GM12878 (cell line): ENCODE measurements at regions not wholly inside any gene's neighbourhood (a gene's known extent, or its start where the extent isn't known, plus 50 kb on each side); places are given as distances from the start of the nearest gene placed in this dataset.

Source experiments
- ATAC-seq: fragments of 200-7000 bp; cut with Tn5 transposase; 3 replicates; pipeline ENCODE4 v1.9.1; 2020; ENCODE audit warnings: mild to moderate bottlenecking, moderate library complexity
- BruUV-seq: library from RNA; stranded (reverse); fragments of 400-500 nt; replicated peaks from 2 replicates; lab custom pipeline; 2021; lab: Mats Ljungman, UMichigan
- CTCF ChIA-PET: fragments of 300-600 bp; sonication (Branson Sonifier 250); formaldehyde crosslinking; extraction: SDS; loops from one replicate; lab custom pipeline; 2021; ENCODE audit warnings: inconsistent platforms; lab: Yijun Ruan, JAX
- POLR2A ChIA-PET: fragments of 350-600 bp; formaldehyde crosslinking; extraction: SDS; loops from one replicate; lab custom pipeline; 2021; ENCODE audit warnings: inconsistent platforms; lab: Charles Lee
- RAD21 ChIA-PET: fragments of 300-600 bp; sonication (Branson Sonifier 250); formaldehyde crosslinking; loops from one replicate; lab custom pipeline; 2023; ENCODE audit warnings: antibody characterized with exemption; ENCODE audit not compliant: unreplicated experiment; lab: Charles Lee
- SMC1A ChIA-PET: fragments of 300-600 bp; sonication (Branson Sonifier 250); formaldehyde crosslinking; loops from one replicate; lab custom pipeline; 2023; ENCODE audit not compliant: unreplicated experiment, uncharacterized antibody; lab: Charles Lee
- DNase-seq: peaks from one replicate; pipeline ENCODE4 v3.0.0-alpha.2; 2011; ENCODE audit warnings: low read depth, low spot score
- FAIRE-seq: peaks from 3 replicates; lab custom pipeline; 2011; peaks lifted over from hg19 to GRCh38; lab: Jason Lieb, UNC
- H2AFZ ChIP-seq: 2 replicates; pipeline ENCODE4 v1.6.0; 2011; ENCODE audit warnings: low read depth, low read length, control low read depth; ENCODE audit not compliant: control insufficient read depth
- H3K27ac ChIP-seq: 2 replicates; pipeline ENCODE4 v1.5.1; 2011; ENCODE audit warnings: control low read depth; ENCODE audit not compliant: control insufficient read depth, insufficient read depth
- H3K27me3 ChIP-seq, 2 experiments: replicated peaks in 1 of 2; 2 replicates each; pipeline versions ENCODE4 v1.6.0 to v1.6.1; 2011; ENCODE audit warnings: low read length in 1 of 2; ENCODE audit not compliant: control insufficient read depth in 2 of 2, insufficient read depth in 2 of 2
- H3K36me3 ChIP-seq, 2 experiments: 2 replicates each; pipeline ENCODE4 v1.5.1; 2011; ENCODE audit warnings: low read length in 1 of 2; ENCODE audit not compliant: control insufficient read depth in 2 of 2, insufficient read depth in 2 of 2
- H3K4me1 ChIP-seq: 2 replicates; pipeline ENCODE4 v1.6.1; 2011; ENCODE audit warnings: mild to moderate bottlenecking, low read length, moderate library complexity, mixed read lengths; ENCODE audit not compliant: control insufficient read depth, insufficient read depth
- H3K4me2 ChIP-seq: 2 replicates; pipeline ENCODE4 v1.6.0; 2011; ENCODE audit warnings: control low read depth; ENCODE audit not compliant: control insufficient read depth, insufficient read depth
- H3K4me3 ChIP-seq: fragments of 200-600 bp; sonication (generic); 2 replicates; pipeline ENCODE4 v1.5.1; 2016
- H3K79me2 ChIP-seq: 2 replicates; pipeline ENCODE4 v1.6.0; 2011; ENCODE audit warnings: low read length; ENCODE audit not compliant: control insufficient read depth, insufficient read depth
- H3K9ac ChIP-seq: 2 replicates; pipeline ENCODE4 v1.8.0; 2011; ENCODE audit warnings: low read length, control low read depth, mixed read lengths; ENCODE audit not compliant: control insufficient read depth, insufficient read depth
- H3K9me3 ChIP-seq: replicated peaks from 3 replicates; pipeline ENCODE4 v1.5.1; 2011; ENCODE audit warnings: mild to moderate bottlenecking, low read length; ENCODE audit not compliant: control insufficient read depth, insufficient read depth
- H4K20me1 ChIP-seq: 2 replicates; pipeline ENCODE4 v1.6.0; 2011; ENCODE audit not compliant: control insufficient read depth, insufficient read depth
- BCLAF1 ChIP-seq: fragments of 450-650 bp; IDR thresholded peaks from 2 replicates; pipeline ENCODE4 v1.6.1; 2017; ENCODE audit warnings: antibody characterized with exemption, mild to moderate bottlenecking, moderate library complexity
- CBFB ChIP-seq: IDR thresholded peaks from 2 replicates; pipeline ENCODE4 v1.6.1; 2016; ENCODE audit warnings: antibody characterized with exemption, low read depth
- CHD2 ChIP-seq: IDR thresholded peaks from 2 replicates; pipeline ENCODE4 v1.6.1; 2011; ENCODE audit warnings: low read depth, low read length, improper control_type of control experiment, borderline replicate concordance
- CTCF ChIP-seq, 3 experiments: IDR thresholded peaks in 2 of 3; conservative IDR thresholded peaks in 1 of 3; 2 replicates each; pipeline ENCODE4 v1.5.1; 2011; ENCODE audit warnings: low read depth in 3 of 3, low read length in 3 of 3, mild to moderate bottlenecking in 3 of 3, control low read depth in 2 of 3, moderate library complexity in 2 of 3, inconsistent platforms in 1 of 3, mixed read lengths in 1 of 3; ENCODE audit not compliant: control insufficient read depth in 2 of 3, insufficient read depth in 1 of 3; ENCODE audit errors: extremely low read depth in 1 of 3
- RCOR1 ChIP-seq: conservative IDR thresholded peaks from 2 replicates; pipeline ENCODE4 v1.6.1; 2012; ENCODE audit warnings: low read depth, low read length, improper control_type of control experiment
- SIX5 ChIP-seq: IDR thresholded peaks from 2 replicates; pipeline ENCODE4 v1.6.1; 2011; ENCODE audit warnings: mild to moderate bottlenecking, low read depth, low read length, moderate library complexity; ENCODE audit not compliant: severe bottlenecking
- SREBF1 ChIP-seq: IDR thresholded peaks from 2 replicates; pipeline ENCODE4 v1.6.1; 2012; ENCODE audit warnings: mild to moderate bottlenecking, low read length
- SREBF2 ChIP-seq: IDR thresholded peaks from 2 replicates; pipeline ENCODE4 v1.6.1; 2012; ENCODE audit warnings: mild to moderate bottlenecking, low read length
- SRF ChIP-seq, 2 experiments: IDR thresholded peaks; 2 replicates each; pipeline ENCODE4 v1.6.1; 2011; ENCODE audit warnings: low read depth in 2 of 2, low read length in 2 of 2, mild to moderate bottlenecking in 1 of 2, moderate library complexity in 1 of 2
- USF2 ChIP-seq: IDR thresholded peaks from 2 replicates; pipeline ENCODE4 v1.6.1; 2011; ENCODE audit warnings: low read depth, low read length, improper control_type of control experiment, borderline replicate concordance
- YBX1 ChIP-seq: fragments of 450-650 bp; IDR thresholded peaks from 2 replicates; pipeline ENCODE4 v1.6.1; 2016; ENCODE audit warnings: antibody characterized with exemption
- ZNF384 ChIP-seq: IDR thresholded peaks from 2 replicates; pipeline ENCODE4 v1.6.1; 2012; ENCODE audit warnings: low read depth, mild to moderate bottlenecking, low read length, improper control_type of control experiment, borderline replicate concordance
- WGBS: methylation state at CpG from one replicate; pipeline ENCODE4 v1.1.6; 2016; ENCODE audit warnings: low lambda C conversion rate; ENCODE audit not compliant: insufficient replicate concordance, insufficient coverage; ENCODE audit errors: missing lambda C conversion rate; 5-methylcytosine and 5-hydroxymethylcytosine counted together
- in situ Hi-C: fragments of 300-500 bp; cut with MboI; formaldehyde crosslinking; loops from 9 replicates; pipeline ENCODE4 v1.14.3; 2018; ENCODE audit warnings: mixed read lengths
- intact Hi-C: fragments of 100-400 bp; cut with micrococcal nuclease; formaldehyde crosslinking; loops from one replicate; pipeline ENCODE4 v1.14.2; 2022; ENCODE audit not compliant: unreplicated experiment

GRCh38 chr1:238895911-238896310 is 490.5 kb upstream of the CHRM3 start:
- RAD21 ChIA-PET, result no interaction called here
- POLR2A ChIA-PET, result no interaction called here
- Histone ChIP-seq H3K4me3 (no peak overlapping the region), H2AFZ (no peak overlapping the region), H3K36me3 (no peaks in the 10 kb centered on the region; a peak in 1 of 4 replicates), H3K9ac (no peak overlapping the region), H3K27me3 (no peaks in the 10 kb centered on the region), H3K9me3 (no peaks in the 10 kb centered on the region), H3K79me2 (no peaks in the 10 kb centered on the region), H3K27ac (no peak overlapping the region), H3K4me1 (no peaks in the 10 kb centered on the region), H3K4me2 (no peak overlapping the region), H4K20me1 (no peaks in the 10 kb centered on the region)
- CTCF ChIA-PET, result no interaction called here
- SMC1A ChIA-PET, result no interaction called here
- no peak for ATAC-seq
- 0% methylated on average over 2 of the region's 2 CpGs for WGBS
- intact Hi-C loops (no loop called here), in situ Hi-C loops (no loop called here)
- no TSS peak for BruUV-seq
- TF ChIP-seq SIX5, result no peak
- TF ChIP-seq CHD2, result no peak
- no peak for TF ChIP-seq CTCF (IDR thresholded peaks at IDR 0.05 in 2 of 3, conservative IDR thresholded peaks at IDR 0.05 in 1 of 3; ENCODE audit: control insufficient read depth in 2 of 3, extremely low read depth in 1 of 3, insufficient read depth in 1 of 3, low read depth in 3 of 3, low read length in 3 of 3)
- TF ChIP-seq CBFB, result no peak
- no peak for TF ChIP-seq USF2
- TF ChIP-seq SREBF2, result no peak
- TF ChIP-seq BCLAF1, result no peak
- no peak for TF ChIP-seq ZNF384
- TF ChIP-seq SREBF1, result no peak
- no peak for TF ChIP-seq RCOR1
- TF ChIP-seq YBX1, result no peak
- no peak for TF ChIP-seq SRF (IDR thresholded peaks at IDR 0.05; ENCODE audit: low read depth in 2 of 2, low read length in 2 of 2)
- DNase-seq, result no peak
- no peak for FAIRE-seq
